CD14-positive monocyte (primary cell): ENCODE measurements at regions not wholly inside any gene's neighbourhood (a gene's known extent, or its start where the extent isn't known, plus 50 kb on each side); places are given as distances from the start of the nearest gene placed in this dataset.

Source experiments
- DNase-seq, 3 donors: peaks; one replicate each; pipeline ENCODE4 v3.0.0-alpha.2; 2011 to 2022
- H2AFZ ChIP-seq: 2 replicates; pipeline ENCODE4 v1.6.0; 2012; ENCODE audit warnings: mild to moderate bottlenecking, low read depth, low read length, inconsistent platforms; ENCODE audit not compliant: insufficient read depth, poor library complexity, severe bottlenecking
- H3K27ac ChIP-seq, 2 donors: 1 replicate in 1 of 2; 2 replicates in 1 of 2; pipeline ENCODE4 v1.5.1; 2012 to 2013; ENCODE audit warnings: low read length in 2 of 2, control low read depth in 1 of 2, inconsistent platforms in 1 of 2, low read depth in 1 of 2, mild to moderate bottlenecking in 1 of 2
- H3K27me3 ChIP-seq, 2 donors: one replicate each; pipeline versions ENCODE4 v1.6.0 to v1.6.1; 2011 to 2013; ENCODE audit warnings: low read length in 2 of 2; ENCODE audit not compliant: control insufficient read depth in 2 of 2, insufficient read depth in 2 of 2
- H3K36me3 ChIP-seq, 2 donors: replicated peaks in 1 of 2; 1 replicate in 1 of 2; 2 replicates in 1 of 2; pipeline versions ENCODE4 v1.5.1 to v1.6.1; 2012 to 2013; ENCODE audit warnings: low read length in 2 of 2, control low read depth in 1 of 2, inconsistent platforms in 1 of 2, mild to moderate bottlenecking in 1 of 2; ENCODE audit not compliant: insufficient read depth in 2 of 2, control insufficient read depth in 1 of 2
- H3K4me1 ChIP-seq, 2 donors: 1 replicate in 1 of 2; 2 replicates in 1 of 2; pipeline versions ENCODE4 v1.5.1 to v1.6.1; 2012 to 2013; ENCODE audit warnings: low read length in 2 of 2, control low read depth in 1 of 2, inconsistent platforms in 1 of 2, mild to moderate bottlenecking in 1 of 2, moderate library complexity in 1 of 2; ENCODE audit not compliant: insufficient read depth in 2 of 2, control insufficient read depth in 1 of 2
- H3K4me2 ChIP-seq: replicated peaks from 2 replicates; pipeline ENCODE3; 2012; ENCODE audit warnings: low read length, moderate library complexity, mild to moderate bottlenecking; ENCODE audit not compliant: poor library complexity, severe bottlenecking; ENCODE audit errors: extremely low read depth
- H3K4me3 ChIP-seq, 3 experiments: fragments of 200-600 bp in 1 of 3; sonication (generic) in 1 of 3; replicated peaks in 1 of 3; 1 replicate in 2 of 3; 2 replicates in 1 of 3; pipeline ENCODE4 v1.5.1; 2011 to 2013; ENCODE audit warnings: low read length in 3 of 3, mild to moderate bottlenecking in 3 of 3, control low read depth in 2 of 3, low read depth in 2 of 3, inconsistent platforms in 1 of 3, moderate library complexity in 1 of 3
- H3K79me2 ChIP-seq: 2 replicates; pipeline ENCODE4 v1.6.0; 2012; ENCODE audit warnings: mild to moderate bottlenecking, control low read depth, inconsistent platforms, low read length, moderate library complexity; ENCODE audit not compliant: insufficient read depth
- H3K9ac ChIP-seq: 2 replicates; pipeline ENCODE4 v1.6.0; 2017; ENCODE audit warnings: low read length, mild to moderate bottlenecking; ENCODE audit not compliant: insufficient read depth, poor library complexity, severe bottlenecking
- H3K9me3 ChIP-seq, 2 donors: replicated peaks in 1 of 2; 1 replicate in 1 of 2; 2 replicates in 1 of 2; pipeline versions ENCODE4 v1.5.1 to v1.6.1; 2012 to 2013; ENCODE audit warnings: low read length in 2 of 2, control low read depth in 1 of 2; ENCODE audit not compliant: control insufficient read depth in 1 of 2, insufficient read depth in 1 of 2
- H4K20me1 ChIP-seq: 2 replicates; pipeline ENCODE4 v1.6.0; 2012; ENCODE audit warnings: mild to moderate bottlenecking, low read length, control low read depth, moderate library complexity; ENCODE audit not compliant: insufficient read depth
- H3K27ac Mint-ChIP-seq, 7 donors: one replicate each; pipeline ENCODE4 v1.8.0; 2020; ENCODE audit warnings: mild to moderate bottlenecking in 7 of 7, mixed read lengths in 7 of 7, moderate library complexity in 6 of 7, inconsistent platforms in 2 of 7
- H3K27me3 Mint-ChIP-seq, 3 donors: one replicate each; pipeline ENCODE4 v1.8.0; 2021 to 2022; ENCODE audit warnings: low read depth in 3 of 3, mild to moderate bottlenecking in 3 of 3, mixed read lengths in 3 of 3, moderate library complexity in 3 of 3, inconsistent platforms in 1 of 3
- H3K36me3 Mint-ChIP-seq, 2 donors: one replicate each; pipeline ENCODE4 v1.8.0; 2020; ENCODE audit warnings: mixed read lengths in 2 of 2, inconsistent platforms in 1 of 2, mild to moderate bottlenecking in 1 of 2
- H3K4me1 Mint-ChIP-seq: one replicate; pipeline ENCODE4 v1.8.0; 2020; ENCODE audit warnings: mild to moderate bottlenecking, mixed read lengths
- H3K4me3 Mint-ChIP-seq, 2 donors: one replicate each; pipeline ENCODE4 v1.8.0; 2020; ENCODE audit warnings: mild to moderate bottlenecking in 2 of 2, mixed read lengths in 2 of 2, moderate library complexity in 1 of 2
- H3K9me3 Mint-ChIP-seq, 7 donors: one replicate each; pipeline ENCODE4 v1.8.0; 2020 to 2022; ENCODE audit warnings: mixed read lengths in 7 of 7, mild to moderate bottlenecking in 6 of 7, moderate library complexity in 6 of 7, inconsistent platforms in 2 of 7
- WGBS: methylation state at CpG from one replicate; pipeline ENCODE4 v1.1.5; 2013; ENCODE audit warnings: missing lambda C conversion rate; ENCODE audit not compliant: insufficient coverage; 5-methylcytosine and 5-hydroxymethylcytosine counted together
- intact Hi-C, 2 donors: fragments of 100-400 bp; cut with micrococcal nuclease; formaldehyde crosslinking; loops; one replicate each; pipeline versions ENCODE4 v1.15.0 to v1.15.1; 2023
- TF ChIP-seq, protein P1 (sequence below): fragments of 200-600 bp; IDR thresholded peaks from one replicate; pipeline ENCODE4 v1.8.0; 2022; ENCODE audit warnings: antibody characterized with exemption, mild to moderate bottlenecking

- H3K4me3 Mint-ChIP-seq: no peak overlapping the region
- intact Hi-C loops: loop anchor here (1.0 to 5.0 kb wide), 2 partner anchors 318 kb away; no protein-coding TSS in a partner anchor
These were observed 237.0 kb downstream of the NFATC2 start for GRCh38 chr20:51305316-51306052.

DNA sequence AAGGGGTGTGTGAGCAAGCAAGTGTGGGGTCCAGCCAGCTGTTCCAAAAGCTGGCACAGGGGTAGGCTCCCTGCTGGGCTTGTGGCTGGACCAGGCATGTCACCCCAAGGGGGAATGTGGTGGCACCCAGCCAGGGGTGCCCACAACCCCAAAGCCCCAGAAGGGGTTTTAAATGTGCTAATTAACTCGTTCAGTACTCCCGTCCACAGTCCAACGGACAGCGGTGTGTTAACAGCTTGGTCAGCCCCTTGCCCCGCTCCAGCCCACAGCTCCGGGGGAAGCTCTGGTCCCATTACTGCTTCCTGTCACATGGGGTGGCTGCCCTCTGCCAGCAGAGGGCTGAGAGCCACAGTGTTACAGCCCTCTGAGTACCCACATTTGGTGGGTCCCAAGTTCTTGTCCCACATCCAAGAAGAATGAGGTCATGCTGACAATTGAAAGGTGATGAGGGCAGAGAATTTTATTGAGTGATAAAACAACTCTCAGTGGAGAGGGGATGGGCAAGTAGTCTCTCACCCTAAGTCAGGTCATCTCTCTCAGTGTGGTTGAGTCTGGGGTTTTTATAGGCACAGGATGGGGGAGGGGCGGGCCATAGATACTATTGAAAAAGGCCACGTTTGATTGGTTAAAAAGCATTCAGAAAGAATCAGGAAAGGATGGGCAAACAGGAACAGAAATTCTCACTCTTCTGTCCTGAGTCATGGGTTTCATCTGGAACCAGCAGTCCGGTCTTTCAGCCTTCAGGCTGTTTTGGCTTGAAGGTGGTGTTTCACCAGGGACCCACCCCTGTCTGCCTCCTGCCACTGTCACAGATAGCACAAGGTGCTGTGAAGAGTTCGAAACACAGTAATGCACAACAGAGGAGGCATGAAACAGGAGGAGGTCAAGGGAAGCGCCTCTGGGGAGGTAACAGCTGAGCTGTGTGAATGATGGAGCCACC, 238.5 kb downstream of the NFATC2 start:
- intact Hi-C loops: no loop called here
- no peak overlapping the region for H2AFZ ChIP-seq
- H3K4me2 ChIP-seq: no peak overlapping the region
- TF ChIP-seq, protein P1, sequence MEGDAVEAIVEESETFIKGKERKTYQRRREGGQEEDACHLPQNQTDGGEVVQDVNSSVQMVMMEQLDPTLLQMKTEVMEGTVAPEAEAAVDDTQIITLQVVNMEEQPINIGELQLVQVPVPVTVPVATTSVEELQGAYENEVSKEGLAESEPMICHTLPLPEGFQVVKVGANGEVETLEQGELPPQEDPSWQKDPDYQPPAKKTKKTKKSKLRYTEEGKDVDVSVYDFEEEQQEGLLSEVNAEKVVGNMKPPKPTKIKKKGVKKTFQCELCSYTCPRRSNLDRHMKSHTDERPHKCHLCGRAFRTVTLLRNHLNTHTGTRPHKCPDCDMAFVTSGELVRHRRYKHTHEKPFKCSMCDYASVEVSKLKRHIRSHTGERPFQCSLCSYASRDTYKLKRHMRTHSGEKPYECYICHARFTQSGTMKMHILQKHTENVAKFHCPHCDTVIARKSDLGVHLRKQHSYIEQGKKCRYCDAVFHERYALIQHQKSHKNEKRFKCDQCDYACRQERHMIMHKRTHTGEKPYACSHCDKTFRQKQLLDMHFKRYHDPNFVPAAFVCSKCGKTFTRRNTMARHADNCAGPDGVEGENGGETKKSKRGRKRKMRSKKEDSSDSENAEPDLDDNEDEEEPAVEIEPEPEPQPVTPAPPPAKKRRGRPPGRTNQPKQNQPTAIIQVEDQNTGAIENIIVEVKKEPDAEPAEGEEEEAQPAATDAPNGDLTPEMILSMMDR: no peak
- Mint-ChIP-seq H3K27me3 (peaks cover 3 to 19% (median 5%) of the 10 kb centered on the region in 3 donors), H3K4me3 (peak overlapping the region in 1 of 2 donors; percentile 32), H3K9me3 (peaks cover 6 to 20% (median 12%) of the 10 kb centered on the region in 7 donors), H3K27ac (no peak overlapping the region), H3K36me3 (no peaks in the 10 kb centered on the region), H3K4me1 (no peaks in the 10 kb centered on the region)
- H3K4me1 ChIP-seq: no peaks in the 10 kb centered on the region
- no peaks in the 10 kb centered on the region for H4K20me1 ChIP-seq
- no peaks in the 10 kb centered on the region for H3K36me3 ChIP-seq
- 88% methylated on average over 8 of the region's 11 CpGs for whole genome bisulfite sequencing
- H3K4me3 ChIP-seq: no peak overlapping the region
- H3K9me3 ChIP-seq: peaks cover 0 to 11% of the 10 kb centered on the region in 2 donors
- no peaks in the 10 kb centered on the region for H3K79me2 ChIP-seq
- no peaks in the 10 kb centered on the region for H3K27me3 ChIP-seq
- no peak overlapping the region for H3K9ac ChIP-seq
- no peak for DNase-seq
- H3K27ac ChIP-seq: no peak overlapping the region

More at GRCh38 chr20:51305316-51306052, 237.0 kb downstream of the NFATC2 start:
- Mint-ChIP-seq H3K36me3 (no peaks in the 10 kb centered on the region), H3K4me1 (no peaks in the 10 kb centered on the region), H3K9me3 (peaks cover 3 to 10% (median 8%) of the 10 kb centered on the region in 7 donors), H3K27ac (no peak overlapping the region), H3K27me3 (peaks cover 3 to 19% (median 5%) of the 10 kb centered on the region in 3 donors)
- TF ChIP-seq, protein P1: no peak
- Histone ChIP-seq H3K4me2 (no peak overlapping the region), H4K20me1 (no peaks in the 10 kb centered on the region), H3K36me3 (no peaks in the 10 kb centered on the region), H3K9ac (no peak overlapping the region), H3K27me3 (no peaks in the 10 kb centered on the region), H3K79me2 (no peaks in the 10 kb centered on the region), H3K4me3 (no peak overlapping the region), H3K9me3 (peaks cover 0 to 8% of the 10 kb centered on the region in 2 donors), H3K4me1 (no peaks in the 10 kb centered on the region), H2AFZ (no peak overlapping the region), H3K27ac (no peak overlapping the region)
- WGBS: 95% methylated on average over 4 of the region's 6 CpGs
- no peak for DNase-seq
